ENCODE measurements at regions not wholly inside any gene's neighbourhood (a gene's known extent, or its start where the extent isn't known, plus 50 kb on each side); places are given as distances from the start of the nearest gene placed in this dataset.

- TF ChIP-seq JUNB (IDR thresholded peaks at IDR 0.05; ENCODE audit: unreplicated experiment) (no peak), POLR2AphosphoS5 (IDR thresholded peaks at IDR 0.05; ENCODE audit: low read depth) (no peak), CTCF (conservative IDR thresholded peaks at IDR 0.05; ENCODE audit: low read depth in 2 of 2) (no peak), REST (IDR thresholded peaks at IDR 0.05; ENCODE audit: unreplicated experiment) (no peak), EZH2phosphoT487 (IDR thresholded peaks at IDR 0.05; ENCODE audit: unreplicated experiment) (no peak), EZH2 (IDR thresholded peaks at IDR 0.05; ENCODE audit: low read depth, unreplicated experiment) (no peak), NANOG (IDR thresholded peaks at IDR 0.05; ENCODE audit: borderline replicate concordance) (no peak), ZNF114 (CRISPR knock-in tag; IDR thresholded peaks at IDR 0.05) (no peak), ZNF331 (CRISPR knock-in tag; IDR thresholded peaks at IDR 0.05; ENCODE audit: low read depth) (no peak)
Observed at GRCh38 chr9:1269533-1270315, 219.6 kb downstream of the DMRT2 start.

Measured in GM23338 (cell line).